ENCODE measurements at regions not wholly inside any gene's neighbourhood (a gene's known extent, or its start where the extent isn't known, plus 50 kb on each side); places are given as distances from the start of the nearest gene placed in this dataset.

DNA sequence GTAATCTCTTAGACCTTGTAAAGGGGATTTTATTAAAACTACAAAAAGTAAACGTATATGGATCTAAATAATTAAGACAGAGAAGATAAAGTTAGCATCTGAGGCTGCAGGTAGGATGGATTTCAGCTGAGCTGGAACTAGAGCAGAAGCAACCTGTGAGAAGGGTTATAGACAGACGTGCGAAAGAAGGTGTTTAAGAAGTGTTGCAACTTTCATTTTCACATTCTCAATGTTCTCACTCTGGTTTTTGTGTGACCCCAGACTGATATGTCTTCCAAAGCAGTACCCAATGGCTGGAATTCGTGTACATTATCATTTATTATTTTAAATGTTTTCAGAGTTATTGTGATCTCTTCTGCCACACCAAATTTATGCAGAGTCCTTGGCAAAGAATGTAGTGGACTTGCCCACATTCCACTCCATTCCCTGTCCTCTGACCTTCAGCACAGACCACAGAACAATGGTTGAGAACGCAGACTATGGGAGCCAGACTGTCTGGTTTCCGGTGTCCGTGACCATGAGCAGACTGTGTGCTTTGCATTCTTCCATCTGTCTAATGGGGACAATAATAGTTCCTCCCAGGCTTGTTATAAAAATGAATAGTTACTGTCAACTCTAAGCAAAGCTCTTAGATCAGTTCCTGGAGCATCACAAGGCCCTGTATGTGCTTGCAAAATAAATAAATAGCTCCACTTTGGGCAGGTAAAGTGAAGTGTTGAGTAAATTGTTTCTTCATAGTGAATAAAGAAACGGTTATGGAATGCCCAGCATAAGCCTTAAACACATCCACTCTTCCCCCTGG is 140.6 kb upstream of the SAMSN1 start:
- no peak overlapping the region for H3K9ac ChIP-seq (ENCODE audit: low read depth, low read length)
- ATAC-seq (ENCODE audit: insufficient read depth, low read depth): peak; percentile 38; the same call in 1 of the 3 replicates
- TF ChIP-seq EZH2 (IDR thresholded peaks at IDR 0.05; ENCODE audit: borderline replicate concordance, low read depth, low read length, severe bottlenecking): no peak
- TF ChIP-seq, protein P1, sequence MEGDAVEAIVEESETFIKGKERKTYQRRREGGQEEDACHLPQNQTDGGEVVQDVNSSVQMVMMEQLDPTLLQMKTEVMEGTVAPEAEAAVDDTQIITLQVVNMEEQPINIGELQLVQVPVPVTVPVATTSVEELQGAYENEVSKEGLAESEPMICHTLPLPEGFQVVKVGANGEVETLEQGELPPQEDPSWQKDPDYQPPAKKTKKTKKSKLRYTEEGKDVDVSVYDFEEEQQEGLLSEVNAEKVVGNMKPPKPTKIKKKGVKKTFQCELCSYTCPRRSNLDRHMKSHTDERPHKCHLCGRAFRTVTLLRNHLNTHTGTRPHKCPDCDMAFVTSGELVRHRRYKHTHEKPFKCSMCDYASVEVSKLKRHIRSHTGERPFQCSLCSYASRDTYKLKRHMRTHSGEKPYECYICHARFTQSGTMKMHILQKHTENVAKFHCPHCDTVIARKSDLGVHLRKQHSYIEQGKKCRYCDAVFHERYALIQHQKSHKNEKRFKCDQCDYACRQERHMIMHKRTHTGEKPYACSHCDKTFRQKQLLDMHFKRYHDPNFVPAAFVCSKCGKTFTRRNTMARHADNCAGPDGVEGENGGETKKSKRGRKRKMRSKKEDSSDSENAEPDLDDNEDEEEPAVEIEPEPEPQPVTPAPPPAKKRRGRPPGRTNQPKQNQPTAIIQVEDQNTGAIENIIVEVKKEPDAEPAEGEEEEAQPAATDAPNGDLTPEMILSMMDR (IDR thresholded peaks at IDR 0.05; ENCODE audit: borderline replicate concordance, extremely low read depth, low read length, poor library complexity, severe bottlenecking): no peak
- H3K27me3 ChIP-seq (ENCODE audit: insufficient read depth, low read length, poor library complexity): no peaks in the 10 kb centered on the region
- H2AFZ ChIP-seq (ENCODE audit: low read depth, low read length): no peak overlapping the region
- H3K79me2 ChIP-seq (ENCODE audit: insufficient read depth, low read length): no peaks in the 10 kb centered on the region
- H3K4me2 ChIP-seq (ENCODE audit: insufficient read depth, low read length): no peak overlapping the region
- H3K36me3 ChIP-seq (ENCODE audit: insufficient read depth, low read length): no peaks in the 10 kb centered on the region
- DNase-seq: no peak
- peaks cover 41% of the 10 kb centered on the region for H3K4me1 ChIP-seq (ENCODE audit: insufficient read depth, low read length)
- no peaks in the 10 kb centered on the region for H3K9me3 ChIP-seq (ENCODE audit: insufficient read depth, low read length, severe bottlenecking)
- no peak overlapping the region for H3K27ac ChIP-seq (ENCODE audit: low read length)
- no peak overlapping the region for H3K4me3 ChIP-seq (ENCODE audit: low read depth in 1 of 2, low read length in 2 of 2)
- H4K20me1 ChIP-seq (ENCODE audit: insufficient read depth, low read length): no peaks in the 10 kb centered on the region

DNA sequence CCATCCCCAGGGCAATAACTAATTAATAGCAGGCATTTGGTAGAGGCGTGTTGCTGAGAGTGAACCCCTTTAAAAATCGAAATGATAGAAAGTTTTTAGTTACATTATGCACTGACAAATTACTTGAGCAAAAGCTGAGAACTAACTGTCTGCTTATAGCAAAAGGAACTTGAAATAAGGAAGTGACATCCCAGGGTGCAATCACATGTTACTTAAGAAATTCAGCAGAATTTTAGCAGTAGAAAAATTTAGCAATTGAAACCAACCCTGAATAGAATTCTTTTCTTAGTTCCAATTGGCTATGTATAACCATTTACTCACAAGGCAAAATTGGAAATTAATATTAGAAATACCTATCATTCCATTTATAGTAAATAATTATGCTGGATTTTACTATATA is 139.5 kb upstream of the SAMSN1 start:
- no peak for ATAC-seq (ENCODE audit: insufficient read depth, low read depth)
- Histone ChIP-seq H2AFZ (ENCODE audit: low read depth, low read length) (no peak overlapping the region), H3K9ac (ENCODE audit: low read depth, low read length) (no peak overlapping the region), H3K4me1 (ENCODE audit: insufficient read depth, low read length) (peaks cover 39% of the 10 kb centered on the region), H3K36me3 (ENCODE audit: insufficient read depth, low read length) (no peaks in the 10 kb centered on the region), H3K27me3 (ENCODE audit: insufficient read depth, low read length, poor library complexity) (no peaks in the 10 kb centered on the region), H3K4me3 (ENCODE audit: low read depth in 1 of 2, low read length in 2 of 2) (no peak overlapping the region), H3K4me2 (ENCODE audit: insufficient read depth, low read length) (no peak overlapping the region), H3K9me3 (ENCODE audit: insufficient read depth, low read length, severe bottlenecking) (no peaks in the 10 kb centered on the region), H3K79me2 (ENCODE audit: insufficient read depth, low read length) (no peaks in the 10 kb centered on the region), H3K27ac (ENCODE audit: low read length) (no peak overlapping the region), H4K20me1 (ENCODE audit: insufficient read depth, low read length) (no peaks in the 10 kb centered on the region)
- TF ChIP-seq EZH2 (IDR thresholded peaks at IDR 0.05; ENCODE audit: borderline replicate concordance, low read depth, low read length, severe bottlenecking): no peak
- TF ChIP-seq, protein P1 (IDR thresholded peaks at IDR 0.05; ENCODE audit: borderline replicate concordance, extremely low read depth, low read length, poor library complexity, severe bottlenecking): no peak
- DNase-seq: no peak

DNA sequence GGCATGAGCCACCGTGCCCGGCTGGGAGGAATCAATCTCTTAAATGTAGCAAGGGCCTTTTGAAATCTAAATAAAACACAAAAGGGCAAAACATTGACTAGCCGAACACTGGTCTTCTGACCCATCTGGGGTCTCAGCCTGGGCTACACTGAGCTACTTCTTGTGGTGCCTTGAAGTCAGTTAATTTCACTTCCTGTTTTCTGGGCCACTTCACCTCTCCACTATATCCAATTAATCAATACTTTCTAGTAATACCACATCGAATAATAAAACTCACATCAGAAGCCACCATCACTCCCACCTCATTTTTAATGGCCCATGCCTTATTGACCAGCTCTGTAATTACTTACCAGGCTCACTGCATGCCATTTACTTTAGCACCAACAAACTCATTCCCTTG is 138.0 kb upstream of the SAMSN1 start:
- ATAC-seq (ENCODE audit: insufficient read depth, low read depth): no peak
- no peak overlapping the region for H3K4me3 ChIP-seq (ENCODE audit: low read depth in 1 of 2, low read length in 2 of 2)

More for the DNA sequence above, 138.0 kb upstream of the SAMSN1 start:
- Histone ChIP-seq H3K79me2 (ENCODE audit: insufficient read depth, low read length) (no peaks in the 10 kb centered on the region), H3K27me3 (ENCODE audit: insufficient read depth, low read length, poor library complexity) (no peaks in the 10 kb centered on the region), H3K4me2 (ENCODE audit: insufficient read depth, low read length) (no peak overlapping the region), H4K20me1 (ENCODE audit: insufficient read depth, low read length) (no peaks in the 10 kb centered on the region), H3K9me3 (ENCODE audit: insufficient read depth, low read length, severe bottlenecking) (no peaks in the 10 kb centered on the region), H3K36me3 (ENCODE audit: insufficient read depth, low read length) (no peaks in the 10 kb centered on the region), H3K27ac (ENCODE audit: low read length) (peak overlapping the region; percentile 39; the same call in 1 of the 2 replicates), H3K4me1 (ENCODE audit: insufficient read depth, low read length) (peaks cover 39% of the 10 kb centered on the region), H2AFZ (ENCODE audit: low read depth, low read length) (no peak overlapping the region), H3K9ac (ENCODE audit: low read depth, low read length) (no peak overlapping the region)
- DNase-seq: no peak
- no peak for TF ChIP-seq EZH2 (IDR thresholded peaks at IDR 0.05; ENCODE audit: borderline replicate concordance, low read depth, low read length, severe bottlenecking)
- TF ChIP-seq, protein P1 (IDR thresholded peaks at IDR 0.05; ENCODE audit: borderline replicate concordance, extremely low read depth, low read length, poor library complexity, severe bottlenecking): no peak
